ENCODE measurements at regions not wholly inside any gene's neighbourhood (a gene's known extent, or its start where the extent isn't known, plus 50 kb on each side); places are given as distances from the start of the nearest gene placed in this dataset.

DNA sequence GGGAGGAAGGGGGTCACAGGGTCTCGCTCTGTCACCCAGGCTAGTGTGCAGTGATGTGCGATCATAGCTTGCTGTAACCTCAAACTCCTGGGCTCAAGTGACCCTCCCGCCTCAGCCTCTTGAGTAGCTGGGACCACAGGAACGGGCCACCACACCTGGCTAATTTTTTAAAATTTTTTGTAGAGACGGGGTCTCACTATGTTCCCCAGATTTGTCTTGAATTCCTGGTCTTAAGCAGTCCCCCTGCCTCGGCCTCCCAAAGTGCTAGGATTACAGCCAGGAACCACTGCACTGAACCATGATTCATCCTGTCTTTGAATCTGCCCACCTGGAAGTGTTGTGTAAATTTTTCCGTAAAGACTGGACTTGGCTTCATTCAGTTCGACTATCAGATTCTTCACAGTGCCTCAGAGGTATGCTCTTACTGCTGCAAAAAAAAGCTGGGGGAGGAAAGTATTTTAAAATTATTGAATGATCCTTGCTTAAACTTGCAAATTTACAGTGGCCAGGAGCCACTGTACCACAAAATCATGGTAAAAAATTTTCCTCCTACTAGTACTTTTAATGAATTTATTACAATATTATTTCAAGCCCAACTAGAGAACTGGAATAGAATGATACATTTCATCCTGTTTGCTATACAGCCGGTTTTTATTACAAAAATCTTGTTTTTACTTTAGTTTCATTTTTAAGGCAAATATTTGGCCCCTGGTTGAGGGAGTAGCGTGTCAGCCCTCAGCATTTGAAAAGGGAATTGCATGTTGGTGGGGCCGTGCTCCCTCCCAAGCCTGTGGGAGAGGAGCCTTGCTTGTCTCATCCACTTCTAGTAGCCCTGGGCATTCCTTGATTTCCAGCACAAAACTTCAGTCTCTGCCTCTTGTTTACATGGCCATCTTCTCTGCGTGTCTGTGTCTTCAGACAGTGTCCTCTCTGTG, 202.5 kb upstream of the SGK1 start:
- DNase-seq (ENCODE audit: low spot score), result no peak
- TF ChIP-seq, protein P1, sequence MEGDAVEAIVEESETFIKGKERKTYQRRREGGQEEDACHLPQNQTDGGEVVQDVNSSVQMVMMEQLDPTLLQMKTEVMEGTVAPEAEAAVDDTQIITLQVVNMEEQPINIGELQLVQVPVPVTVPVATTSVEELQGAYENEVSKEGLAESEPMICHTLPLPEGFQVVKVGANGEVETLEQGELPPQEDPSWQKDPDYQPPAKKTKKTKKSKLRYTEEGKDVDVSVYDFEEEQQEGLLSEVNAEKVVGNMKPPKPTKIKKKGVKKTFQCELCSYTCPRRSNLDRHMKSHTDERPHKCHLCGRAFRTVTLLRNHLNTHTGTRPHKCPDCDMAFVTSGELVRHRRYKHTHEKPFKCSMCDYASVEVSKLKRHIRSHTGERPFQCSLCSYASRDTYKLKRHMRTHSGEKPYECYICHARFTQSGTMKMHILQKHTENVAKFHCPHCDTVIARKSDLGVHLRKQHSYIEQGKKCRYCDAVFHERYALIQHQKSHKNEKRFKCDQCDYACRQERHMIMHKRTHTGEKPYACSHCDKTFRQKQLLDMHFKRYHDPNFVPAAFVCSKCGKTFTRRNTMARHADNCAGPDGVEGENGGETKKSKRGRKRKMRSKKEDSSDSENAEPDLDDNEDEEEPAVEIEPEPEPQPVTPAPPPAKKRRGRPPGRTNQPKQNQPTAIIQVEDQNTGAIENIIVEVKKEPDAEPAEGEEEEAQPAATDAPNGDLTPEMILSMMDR (IDR thresholded peaks at IDR 0.05; ENCODE audit: extremely low read depth, missing control alignments), result no peak

DNA sequence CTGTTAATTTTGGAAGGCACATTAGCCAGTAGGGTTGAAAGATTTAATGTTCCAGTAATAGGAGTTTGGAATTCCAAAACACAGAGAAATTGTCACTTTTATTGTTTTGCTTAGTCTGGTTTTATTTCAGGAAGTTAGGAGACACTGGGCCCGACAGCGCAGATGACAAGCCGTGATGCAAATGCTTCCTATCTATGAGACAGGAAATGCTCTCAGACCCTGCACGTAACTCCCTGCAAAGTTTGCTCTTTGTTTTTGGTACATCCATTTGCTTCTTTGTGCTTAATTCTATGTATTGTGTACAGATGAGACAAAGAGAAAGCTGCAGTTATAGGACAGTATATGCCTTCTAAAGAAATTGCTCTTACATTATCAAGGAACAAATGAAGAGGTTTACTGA, 201.6 kb upstream of the SGK1 start:
- DNase-seq (ENCODE audit: low spot score), result peak; percentile 19
- TF ChIP-seq, protein P1 (IDR thresholded peaks at IDR 0.05; ENCODE audit: extremely low read depth, missing control alignments), result no peak

DNA sequence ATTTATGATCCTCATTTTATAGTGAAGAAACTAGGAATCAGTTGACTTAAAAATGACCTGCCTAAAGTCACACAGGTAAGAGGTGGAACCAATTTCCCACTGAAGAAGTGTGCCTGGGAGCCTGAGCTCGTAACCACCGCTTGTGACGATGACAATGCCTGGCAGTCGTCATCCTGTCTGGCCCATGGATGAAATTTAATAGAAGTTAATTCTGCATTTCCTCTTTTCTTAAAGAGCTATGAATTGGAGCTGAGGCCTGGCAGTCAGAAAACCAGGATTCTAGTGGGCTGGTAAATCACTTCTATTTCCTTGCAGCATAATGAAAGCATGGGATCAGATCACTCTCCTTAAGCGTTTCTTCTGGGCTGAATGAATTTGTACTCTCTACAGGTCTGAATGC, 200.0 kb upstream of the SGK1 start:
- DNase-seq (ENCODE audit: low spot score), result no peak
- TF ChIP-seq, protein P1 (IDR thresholded peaks at IDR 0.05; ENCODE audit: extremely low read depth, missing control alignments), result no peak

DNA sequence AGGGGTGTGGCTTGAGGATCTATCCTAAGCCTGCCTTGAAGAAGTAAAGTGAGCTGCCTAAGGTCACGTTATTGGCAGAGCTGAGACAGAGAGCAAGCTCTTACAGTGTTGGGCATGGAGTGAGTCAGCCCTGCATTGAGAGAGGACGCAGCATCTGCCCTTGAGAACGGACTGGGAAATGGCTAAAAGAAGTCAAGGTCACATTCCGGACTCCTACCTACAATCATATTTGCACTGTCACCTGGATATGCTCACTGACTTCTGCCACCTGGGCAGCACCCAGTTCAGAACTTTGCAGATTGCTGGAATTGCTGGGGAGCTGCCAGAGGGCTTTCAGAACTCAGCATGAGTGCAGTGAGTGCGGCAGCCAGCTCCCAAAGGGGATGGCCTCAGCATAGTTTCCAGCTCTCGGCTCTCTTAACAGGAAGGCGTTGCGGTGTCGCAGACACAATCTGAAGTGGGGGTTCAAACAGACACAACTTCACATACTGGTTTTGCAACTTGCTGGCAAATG, 199.3 kb upstream of the SGK1 start:
- TF ChIP-seq, protein P1 (IDR thresholded peaks at IDR 0.05; ENCODE audit: extremely low read depth, missing control alignments), result no peak
- DNase-seq (ENCODE audit: low spot score), result no peak

DNA sequence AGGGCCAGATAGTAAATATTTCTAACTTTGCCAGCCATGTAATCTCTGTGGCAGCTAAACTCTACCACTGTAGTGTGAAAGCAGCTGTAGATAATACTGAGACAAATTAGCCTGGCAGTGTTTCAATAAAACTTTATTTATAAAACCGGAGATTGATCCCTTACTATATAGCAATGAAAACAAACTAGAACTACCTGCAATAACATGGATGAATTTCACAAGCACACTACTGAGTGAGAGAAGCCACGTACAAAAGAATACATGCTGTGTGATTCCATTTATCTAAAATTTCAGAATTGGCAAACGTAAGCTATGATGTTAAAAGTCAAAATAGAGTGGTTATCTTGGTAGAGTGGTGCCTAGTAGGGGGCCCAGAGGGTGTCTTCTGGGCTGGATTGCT, 198.7 kb upstream of the SGK1 start:
- TF ChIP-seq, protein P1 (IDR thresholded peaks at IDR 0.05; ENCODE audit: extremely low read depth, missing control alignments), result no peak
- no peak for DNase-seq (ENCODE audit: low spot score)

DNA sequence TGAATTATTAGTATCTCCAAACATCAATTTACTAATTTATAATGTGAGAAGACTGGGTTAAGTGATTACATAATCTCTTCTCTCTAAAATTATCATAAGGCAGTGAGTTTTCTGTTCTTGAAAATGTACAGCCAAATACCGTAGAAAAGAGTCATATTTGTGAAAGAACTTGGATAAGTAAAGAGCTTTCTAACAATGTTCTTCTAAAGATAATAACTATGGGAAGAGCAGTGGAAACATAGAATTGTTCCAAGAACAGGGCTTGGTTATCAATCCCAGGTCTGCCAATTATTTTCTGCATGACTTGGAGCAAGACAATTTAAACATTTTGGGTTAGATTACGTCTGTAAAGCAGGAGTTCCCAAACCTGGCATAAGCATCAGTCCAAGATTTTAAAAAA, 198.1 kb upstream of the SGK1 start:
- TF ChIP-seq, protein P1 (IDR thresholded peaks at IDR 0.05; ENCODE audit: extremely low read depth, missing control alignments), result no peak
- no peak for DNase-seq (ENCODE audit: low spot score)

DNA sequence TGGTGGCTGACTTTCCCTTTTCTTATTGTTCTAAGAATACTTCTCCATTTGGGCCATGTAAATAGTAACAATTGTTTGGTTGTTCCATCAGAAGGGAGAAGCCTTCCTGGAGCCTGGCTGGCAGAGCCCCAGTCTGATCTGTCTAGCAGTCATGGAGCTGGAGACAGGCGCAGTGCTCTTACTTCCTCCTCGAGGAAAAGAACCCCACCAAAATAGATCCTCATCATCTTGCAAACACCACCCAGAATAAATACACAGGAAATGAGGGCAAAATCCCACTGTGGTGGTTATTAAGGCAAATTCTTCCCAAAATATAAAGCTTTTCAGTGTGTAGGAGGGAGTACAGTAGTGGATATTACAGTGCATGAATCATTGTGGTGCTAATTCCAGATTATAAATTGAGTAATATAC, 195.1 kb upstream of the SGK1 start:
- no peak for DNase-seq (ENCODE audit: low spot score)
- TF ChIP-seq, protein P1 (IDR thresholded peaks at IDR 0.05; ENCODE audit: extremely low read depth, missing control alignments), result no peak
